Keratinocyte (primary cell): ENCODE measurements at regions not wholly inside any gene's neighbourhood (a gene's known extent, or its start where the extent isn't known, plus 50 kb on each side); places are given as distances from the start of the nearest gene placed in this dataset.

ENCODE experiments used
- DNase-seq: peaks from one replicate; pipeline ENCODE4 v3.0.0-alpha.2; 2011; ENCODE audit warnings: low read depth, missing footprints, low spot score
- FAIRE-seq: peaks from 2 replicates; lab custom pipeline; 2011; peaks lifted over from hg19 to GRCh38; lab: Jason Lieb, UNC
- H2AFZ ChIP-seq: 2 replicates; pipeline ENCODE4 v1.6.0; 2012; ENCODE audit warnings: low read length, control low read depth, inconsistent platforms; ENCODE audit not compliant: control insufficient read depth
- H3K27ac ChIP-seq: 2 replicates; pipeline ENCODE4 v1.5.1; 2011; ENCODE audit warnings: low read length; ENCODE audit not compliant: control insufficient read depth, insufficient read depth
- H3K27me3 ChIP-seq: 3 replicates; pipeline ENCODE4 v1.6.0; 2011; ENCODE audit warnings: low read length; ENCODE audit not compliant: control insufficient read depth, insufficient read depth; ENCODE audit errors: extremely low read depth
- H3K36me3 ChIP-seq, 2 experiments: 2 replicates in 1 of 2; 3 replicates in 1 of 2; pipeline ENCODE4 v1.5.1; 2011; ENCODE audit warnings: low read length in 2 of 2, mild to moderate bottlenecking in 1 of 2; ENCODE audit not compliant: control insufficient read depth in 2 of 2, insufficient read depth in 2 of 2; ENCODE audit errors: extremely low read depth in 1 of 2
- H3K4me1 ChIP-seq: 3 replicates; pipeline ENCODE4 v1.5.1; 2011; ENCODE audit warnings: low read length; ENCODE audit not compliant: control insufficient read depth, insufficient read depth; ENCODE audit errors: extremely low read depth
- H3K4me2 ChIP-seq: 3 replicates; pipeline ENCODE4 v1.6.0; 2011; ENCODE audit warnings: low read depth, low read length; ENCODE audit not compliant: control insufficient read depth, insufficient read depth; ENCODE audit errors: extremely low read depth
- H3K4me3 ChIP-seq, 3 experiments: fragments of 200-600 bp in 1 of 3; sonication (generic) in 1 of 3; 2 replicates in 2 of 3; 3 replicates in 1 of 3; pipeline ENCODE4 v1.5.1; 2011 to 2016; ENCODE audit warnings: low read length in 3 of 3, mild to moderate bottlenecking in 3 of 3, control low read depth in 2 of 3, inconsistent platforms in 1 of 3, low read depth in 1 of 3, mixed read lengths in 1 of 3, mixed run types in 1 of 3, moderate library complexity in 1 of 3; ENCODE audit not compliant: control insufficient read depth in 2 of 3, insufficient read depth in 2 of 3; ENCODE audit errors: extremely low read depth in 1 of 3
- H3K79me2 ChIP-seq: 2 replicates; pipeline ENCODE4 v1.6.0; 2012; ENCODE audit warnings: low read length; ENCODE audit not compliant: control insufficient read depth, insufficient read depth
- H3K9ac ChIP-seq: 3 replicates; pipeline ENCODE4 v1.6.0; 2011; ENCODE audit warnings: low read length; ENCODE audit not compliant: control insufficient read depth, insufficient read depth; ENCODE audit errors: extremely low read depth
- H3K9me1 ChIP-seq: 3 replicates; pipeline ENCODE4 v1.6.0; 2011; ENCODE audit warnings: low read length; ENCODE audit not compliant: control insufficient read depth, insufficient read depth; ENCODE audit errors: extremely low read depth
- H3K9me3 ChIP-seq: 2 replicates; pipeline ENCODE4 v1.5.1; 2012; ENCODE audit warnings: low read depth, low read length; ENCODE audit not compliant: control insufficient read depth
- H4K20me1 ChIP-seq: 3 replicates; pipeline ENCODE4 v1.6.0; 2011; ENCODE audit warnings: low read length; ENCODE audit not compliant: control insufficient read depth, insufficient read depth; ENCODE audit errors: extremely low read depth
- CTCF ChIP-seq, 3 experiments: IDR thresholded peaks in 1 of 3; conservative IDR thresholded peaks in 1 of 3; optimal IDR thresholded peaks in 1 of 3; 2 replicates in 2 of 3; 3 replicates in 1 of 3; pipeline versions ENCODE3 to v1.5.1; 2011; ENCODE audit warnings: low read length in 3 of 3, mild to moderate bottlenecking in 3 of 3, moderate library complexity in 2 of 3, control low read depth in 1 of 3, inconsistent platforms in 1 of 3; ENCODE audit not compliant: insufficient read depth in 2 of 3; ENCODE audit errors: extremely low read depth in 1 of 3
- EZH2 ChIP-seq: IDR thresholded peaks from one replicate; pipeline ENCODE4 v1.6.1; 2012; ENCODE audit warnings: inconsistent platforms, mild to moderate bottlenecking, low read length, moderate library complexity
- dilution Hi-C: fragments of 300-500 bp; cut with MboI; formaldehyde crosslinking; loops from one replicate; pipeline ENCODE4 v1.7.0; 2020; ENCODE audit warnings: low sequenced_read_pairs; ENCODE audit not compliant: extremely low pct_ligation_motif_present

GRCh38 chr4:34943741-34944386 lies 1300.5 kb downstream of the ARAP2 start:
- FAIRE-seq: no peak
- H4K20me1 ChIP-seq: no peaks in the 10 kb centered on the region
- dilution Hi-C loops: no loop called here
- TF ChIP-seq EZH2 (no peak), CTCF (optimal IDR thresholded peaks at IDR 0.05 in 1 of 3, IDR thresholded peaks at IDR 0.05 in 1 of 3, conservative IDR thresholded peaks at IDR 0.05 in 1 of 3; ENCODE audit: extremely low read depth in 1 of 3, insufficient read depth in 2 of 3, low read length in 3 of 3) (no peak)
- no peaks in the 10 kb centered on the region for H3K9me1 ChIP-seq
- H3K9me3 ChIP-seq: no peaks in the 10 kb centered on the region
- H3K4me1 ChIP-seq: no peaks in the 10 kb centered on the region
- H3K4me2 ChIP-seq: no peak overlapping the region
- no peak overlapping the region for H3K4me3 ChIP-seq
- no peak overlapping the region for H3K27ac ChIP-seq
- DNase-seq: no peak
- no peaks in the 10 kb centered on the region for H3K79me2 ChIP-seq
- H3K36me3 ChIP-seq: no peaks in the 10 kb centered on the region
- H2AFZ ChIP-seq: no peak overlapping the region
- no peaks in the 10 kb centered on the region for H3K27me3 ChIP-seq
- H3K9ac ChIP-seq: no peak overlapping the region

- dilution Hi-C loops: no loop called here
- FAIRE-seq: no peak
Measured at GRCh38 chr4:34950926-34951325, 1293.4 kb downstream of the ARAP2 start.

More at GRCh38 chr4:34950926-34951325, 1293.4 kb downstream of the ARAP2 start:
- H3K9me3 ChIP-seq: no peaks in the 10 kb centered on the region
- no peaks in the 10 kb centered on the region for H3K36me3 ChIP-seq
- TF ChIP-seq CTCF (optimal IDR thresholded peaks at IDR 0.05 in 1 of 3, IDR thresholded peaks at IDR 0.05 in 1 of 3, conservative IDR thresholded peaks at IDR 0.05 in 1 of 3; ENCODE audit: extremely low read depth in 1 of 3, insufficient read depth in 2 of 3, low read length in 3 of 3) (no peak), EZH2 (no peak)
- no peak overlapping the region for H3K4me2 ChIP-seq
- DNase-seq: no peak
- no peaks in the 10 kb centered on the region for H3K79me2 ChIP-seq
- H3K27me3 ChIP-seq: no peaks in the 10 kb centered on the region
- no peak overlapping the region for H3K4me3 ChIP-seq
- no peaks in the 10 kb centered on the region for H3K9me1 ChIP-seq
- H3K9ac ChIP-seq: no peak overlapping the region
- no peak overlapping the region for H3K27ac ChIP-seq
- no peak overlapping the region for H2AFZ ChIP-seq
- H4K20me1 ChIP-seq: no peaks in the 10 kb centered on the region
- no peaks in the 10 kb centered on the region for H3K4me1 ChIP-seq
